ENCODE measurements at regions not wholly inside any gene's neighbourhood (a gene's known extent, or its start where the extent isn't known, plus 50 kb on each side); places are given as distances from the start of the nearest gene placed in this dataset.
"Not testable (repeated sequence)": the region's sequence is repeated elsewhere in the genome, so short reads cannot be mapped to it uniquely, and the experiment has no call there.

GRCh38 chr2:173520918-173521317 is 166.2 kb downstream of the CDCA7 start:
- Histone ChIP-seq H3K9me3 (peaks cover 0 to 19% (median 6%) of the 10 kb centered on the region in 11 donors), H3K4me3 (no peak overlapping the region), H3K27ac (no peak overlapping the region), H3K27me3 (peaks cover 0 to 18% (median 0%) of the 10 kb centered on the region in 7 donors), H3K36me3 (no peaks in the 10 kb centered on the region), H3K4me1 (peaks cover 0 to 19% (median 7%) of the 10 kb centered on the region in 9 donors)
- intact Hi-C loops (cut with DNase I): no loop called here
- WGBS, 2 donors: 52 to 60% methylated on average over 2 of the region's 2 CpGs
- DNase-seq (no peak), ATAC-seq (no peak)
- TF ChIP-seq, protein P1, sequence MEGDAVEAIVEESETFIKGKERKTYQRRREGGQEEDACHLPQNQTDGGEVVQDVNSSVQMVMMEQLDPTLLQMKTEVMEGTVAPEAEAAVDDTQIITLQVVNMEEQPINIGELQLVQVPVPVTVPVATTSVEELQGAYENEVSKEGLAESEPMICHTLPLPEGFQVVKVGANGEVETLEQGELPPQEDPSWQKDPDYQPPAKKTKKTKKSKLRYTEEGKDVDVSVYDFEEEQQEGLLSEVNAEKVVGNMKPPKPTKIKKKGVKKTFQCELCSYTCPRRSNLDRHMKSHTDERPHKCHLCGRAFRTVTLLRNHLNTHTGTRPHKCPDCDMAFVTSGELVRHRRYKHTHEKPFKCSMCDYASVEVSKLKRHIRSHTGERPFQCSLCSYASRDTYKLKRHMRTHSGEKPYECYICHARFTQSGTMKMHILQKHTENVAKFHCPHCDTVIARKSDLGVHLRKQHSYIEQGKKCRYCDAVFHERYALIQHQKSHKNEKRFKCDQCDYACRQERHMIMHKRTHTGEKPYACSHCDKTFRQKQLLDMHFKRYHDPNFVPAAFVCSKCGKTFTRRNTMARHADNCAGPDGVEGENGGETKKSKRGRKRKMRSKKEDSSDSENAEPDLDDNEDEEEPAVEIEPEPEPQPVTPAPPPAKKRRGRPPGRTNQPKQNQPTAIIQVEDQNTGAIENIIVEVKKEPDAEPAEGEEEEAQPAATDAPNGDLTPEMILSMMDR (IDR thresholded peaks at IDR 0.05): no peak

DNA sequence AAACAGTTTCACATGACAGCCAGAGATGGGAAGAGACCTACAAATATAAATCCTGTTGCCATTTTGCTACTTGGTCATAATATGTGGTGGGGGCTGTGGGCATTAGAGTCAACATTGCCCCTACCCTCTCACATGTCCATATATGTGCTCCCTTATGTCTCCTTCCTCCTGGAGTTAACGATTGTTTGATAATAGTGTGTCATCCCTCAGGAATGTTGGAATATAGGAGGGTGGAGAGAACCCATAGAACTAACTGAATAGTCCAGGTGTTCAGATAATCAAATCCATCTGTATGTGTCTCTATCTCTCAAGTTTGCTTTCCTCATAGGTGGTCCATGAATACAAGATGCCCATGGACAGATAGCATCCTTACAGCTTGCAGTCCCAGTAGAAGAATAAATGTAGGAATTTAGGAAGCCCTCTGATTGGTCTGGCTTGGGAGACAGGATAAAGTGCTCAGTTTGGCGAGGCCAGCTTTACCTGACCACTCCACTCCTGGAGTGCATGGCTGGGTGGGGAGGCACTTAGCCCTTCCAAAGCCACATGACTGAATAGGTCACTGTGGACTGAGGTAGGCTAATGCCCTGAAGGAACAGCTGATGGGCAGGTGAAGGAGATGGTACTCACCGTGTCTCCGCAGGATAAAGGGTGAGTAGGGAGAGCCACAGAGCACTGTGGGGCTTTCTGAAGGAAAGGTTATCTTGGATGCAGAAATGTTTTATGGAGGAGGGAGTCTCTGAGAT is 166.9 kb downstream of the CDCA7 start:
- Histone ChIP-seq H3K4me1 (peaks cover 0 to 19% (median 7%) of the 10 kb centered on the region in 9 donors), H3K4me3 (no peak overlapping the region), H3K27me3 (peaks cover 0 to 18% (median 0%) of the 10 kb centered on the region in 7 donors), H3K27ac (no peak overlapping the region), H3K36me3 (no peaks in the 10 kb centered on the region), H3K9me3 (peaks cover 0 to 26% (median 7%) of the 10 kb centered on the region in 11 donors)
- DNase-seq: no peak
- intact Hi-C loops (cut with DNase I): no loop called here
- ATAC-seq: no peak
- 76 to 77% methylated on average over 4 of the region's 4 CpGs for WGBS, 2 donors
- TF ChIP-seq, protein P1 (IDR thresholded peaks at IDR 0.05): no peak

GRCh38 chr2:173523497-173523896 is 168.8 kb downstream of the CDCA7 start:
- Histone ChIP-seq H3K9me3 (peaks cover 0 to 18% (median 0%) of the 10 kb centered on the region in 11 donors), H3K27me3 (peaks cover 0 to 18% (median 0%) of the 10 kb centered on the region in 7 donors), H3K27ac (peak overlapping the region in 2 of 10 donors; percentile 15 to 61), H3K4me1 (peaks cover 0 to 19% (median 7%) of the 10 kb centered on the region in 9 donors), H3K4me3 (no peak overlapping the region), H3K36me3 (no peaks in the 10 kb centered on the region)
- DNase-seq (peak in 1 of 2 donors; percentile 24), ATAC-seq (peak in 7 of 8 donors; percentile 39 to 83 (median 68))
- intact Hi-C loops (cut with DNase I): no loop called here
- WGBS, 2 donors: 8 to 11% methylated on average over 4 of the region's 4 CpGs
- TF ChIP-seq, protein P1 (IDR thresholded peaks at IDR 0.05): no peak

DNA sequence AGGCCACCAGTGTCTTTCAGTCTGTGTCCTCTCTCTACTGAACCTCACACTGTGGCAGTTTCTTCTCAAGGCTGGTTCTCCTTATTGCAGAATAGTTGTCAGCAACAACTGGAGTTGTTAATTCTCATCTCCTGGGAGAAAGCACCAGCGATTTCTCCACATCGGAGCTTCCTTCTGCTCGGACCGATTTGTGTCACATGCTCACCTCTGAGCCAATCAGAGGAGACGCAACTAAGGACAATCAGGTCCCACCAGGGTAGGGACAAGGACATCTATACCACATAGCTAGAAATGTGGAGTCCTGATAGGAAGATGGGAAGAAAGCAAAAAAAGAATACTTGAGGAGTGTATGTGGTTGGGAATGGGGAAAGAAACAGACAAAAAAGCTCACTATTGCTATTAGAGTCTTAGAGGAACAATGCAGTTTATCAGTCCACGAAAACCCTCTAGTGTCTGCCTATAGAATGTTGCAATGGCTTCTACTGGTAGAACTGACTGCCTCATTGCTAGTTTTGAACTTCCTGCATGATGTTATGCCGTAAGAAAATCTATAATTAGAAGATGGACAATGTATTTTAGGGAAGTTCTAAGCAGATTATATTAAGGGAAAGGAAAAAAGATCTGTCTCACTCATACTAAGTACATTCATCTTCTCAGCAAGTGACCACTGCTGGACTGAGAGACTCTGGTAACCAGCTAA is 169.7 kb downstream of the CDCA7 start:
- DNase-seq (no peak), ATAC-seq (peak; percentile 28 to 68 (median 58))
- H3K4me3 ChIP-seq: no peak overlapping the region
- H3K9me3 ChIP-seq: peaks cover 0 to 15% (median 0%) of the 10 kb centered on the region in 11 donors
- intact Hi-C loops (cut with DNase I): no loop called here
- TF ChIP-seq, protein P1 (IDR thresholded peaks at IDR 0.05): no peak
- 81 to 82% methylated on average over 7 of the region's 7 CpGs for WGBS, 2 donors
- peak overlapping the region in 1 of 10 donors; percentile 61 for H3K27ac ChIP-seq
- peaks cover 0 to 19% (median 7%) of the 10 kb centered on the region in 9 donors for H3K4me1 ChIP-seq
- peaks cover 0 to 18% (median 0%) of the 10 kb centered on the region in 7 donors for H3K27me3 ChIP-seq
- no peaks in the 10 kb centered on the region for H3K36me3 ChIP-seq

DNA sequence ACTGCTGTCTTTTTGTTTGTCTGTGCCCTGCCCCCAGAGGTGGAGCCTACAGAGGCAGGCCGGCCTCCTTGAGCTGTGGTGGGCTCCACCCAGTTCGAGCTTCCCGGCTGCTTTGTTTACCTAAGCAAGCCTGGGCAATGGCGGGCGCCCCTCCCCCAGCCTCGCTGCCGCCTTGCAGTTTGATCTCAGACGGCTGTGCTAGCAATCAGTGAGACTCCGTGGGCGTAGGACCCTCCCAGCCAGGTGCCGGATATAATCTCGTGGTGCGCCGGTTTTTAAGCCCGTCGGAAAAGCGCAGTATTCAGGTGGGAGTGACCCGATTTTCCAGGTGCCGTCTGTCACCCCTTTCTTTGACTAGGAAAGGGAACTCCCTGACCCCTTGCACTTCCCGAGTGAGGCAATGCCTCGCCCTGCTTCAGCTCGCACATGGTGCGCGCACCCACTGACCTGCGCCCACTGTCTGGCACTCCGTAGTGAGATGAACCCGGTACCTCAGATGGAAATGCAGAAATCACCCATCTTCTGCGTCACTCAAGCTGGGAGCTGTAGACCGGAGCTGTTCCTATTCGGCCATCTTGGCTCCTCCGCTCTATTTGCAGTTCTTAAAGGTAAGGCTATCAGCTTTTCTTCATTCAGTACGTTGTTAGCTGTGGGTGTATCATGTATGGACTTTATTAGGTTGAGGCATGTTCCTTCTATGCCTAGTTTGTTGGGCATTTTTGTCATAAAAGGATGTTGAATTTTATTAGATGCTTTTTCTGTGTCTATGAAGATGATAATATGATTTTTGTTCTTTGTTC is 178.3 kb downstream of the CDCA7 start:
- DNase-seq; ATAC-seq; H3K36me3 ChIP-seq; H3K9me3 ChIP-seq; H3K4me1 ChIP-seq; intact Hi-C loops (cut with DNase I); H3K4me3 ChIP-seq; H3K27ac ChIP-seq: not testable (repeated sequence)
- peaks cover 0 to 14% (median 0%) of the 10 kb centered on the region in 7 donors for H3K27me3 ChIP-seq
- 83 to 84% methylated on average over 27 to 29 of the region's 32 CpGs for WGBS, 2 donors

Measured in heart right ventricle (tissue), 16 donors.